Breast epithelium (tissue), 4 donors: ENCODE measurements at regions not wholly inside any gene's neighbourhood (a gene's known extent, or its start where the extent isn't known, plus 50 kb on each side); places are given as distances from the start of the nearest gene placed in this dataset.
A peak's percentile ranks its signal among the peaks of the same experiment; 100 is the strongest.
"Not testable (repeated sequence)": the region's sequence is repeated elsewhere in the genome, so short reads cannot be mapped to it uniquely, and the experiment has no call there.

Source experiments
- DNase-seq, 2 donors: peaks; one replicate each; pipeline ENCODE4 v3.0.0-alpha.2; 2019; ENCODE audit warnings: low spot score in 2 of 2
- H3K27ac ChIP-seq, 2 donors: fragments of 200-600 bp; sonication (generic) in 1 of 2; one replicate each; pipeline ENCODE4 v1.5.1; 2016 to 2019; ENCODE audit warnings: mild to moderate bottlenecking in 1 of 2
- H3K27me3 ChIP-seq, 2 donors: fragments of 200-600 bp; sonication (generic) in 1 of 2; one replicate each; pipeline versions ENCODE4 v1.5.1 to v1.6.0; 2017 to 2019; ENCODE audit warnings: control low read depth in 1 of 2, mild to moderate bottlenecking in 1 of 2
- H3K36me3 ChIP-seq: fragments of 200-600 bp; one replicate; pipeline ENCODE4 v1.5.1; 2019
- H3K4me1 ChIP-seq, 2 donors: fragments of 200-600 bp; sonication (generic); one replicate each; pipeline ENCODE4 v1.5.1; 2016 to 2019; ENCODE audit warnings: control low read depth in 1 of 2
- H3K4me3 ChIP-seq, 3 donors: fragments of 200-600 bp; sonication (generic); 1 replicate in 2 of 3; 2 replicates in 1 of 3; pipeline ENCODE4 v1.5.1; 2016 to 2019; ENCODE audit warnings: mild to moderate bottlenecking in 3 of 3, moderate library complexity in 2 of 3
- H3K9me3 ChIP-seq, 2 donors: fragments of 200-600 bp; sonication (generic) in 1 of 2; one replicate each; pipeline ENCODE4 v1.5.1; 2016 to 2019; ENCODE audit warnings: control low read depth in 1 of 2
- POLR2A ChIP-seq: fragments of 450-650 bp; IDR thresholded peaks from one replicate; pipeline ENCODE4 v1.6.1; 2016; ENCODE audit warnings: antibody characterized with exemption, mild to moderate bottlenecking, moderate library complexity
- POLR2AphosphoS5 ChIP-seq, 3 donors: sonication (generic); formaldehyde crosslinking; IDR thresholded peaks; one replicate each; pipeline ENCODE4 v1.6.1; 2017; ENCODE audit warnings: antibody characterized with exemption in 3 of 3
- intact Hi-C: fragments of 100-400 bp; cut with DNase I; formaldehyde crosslinking; loops from one replicate; pipeline ENCODE4 v1.15.1; 2023; ENCODE audit warnings: low total_unique reads
- TF ChIP-seq, protein P1 (sequence below), 3 donors: fragments of 450-650 bp; IDR thresholded peaks; one replicate each; pipeline ENCODE4 v1.5.1; 2016 to 2017; ENCODE audit warnings: antibody characterized with exemption in 3 of 3, mild to moderate bottlenecking in 3 of 3, moderate library complexity in 3 of 3

DNA sequence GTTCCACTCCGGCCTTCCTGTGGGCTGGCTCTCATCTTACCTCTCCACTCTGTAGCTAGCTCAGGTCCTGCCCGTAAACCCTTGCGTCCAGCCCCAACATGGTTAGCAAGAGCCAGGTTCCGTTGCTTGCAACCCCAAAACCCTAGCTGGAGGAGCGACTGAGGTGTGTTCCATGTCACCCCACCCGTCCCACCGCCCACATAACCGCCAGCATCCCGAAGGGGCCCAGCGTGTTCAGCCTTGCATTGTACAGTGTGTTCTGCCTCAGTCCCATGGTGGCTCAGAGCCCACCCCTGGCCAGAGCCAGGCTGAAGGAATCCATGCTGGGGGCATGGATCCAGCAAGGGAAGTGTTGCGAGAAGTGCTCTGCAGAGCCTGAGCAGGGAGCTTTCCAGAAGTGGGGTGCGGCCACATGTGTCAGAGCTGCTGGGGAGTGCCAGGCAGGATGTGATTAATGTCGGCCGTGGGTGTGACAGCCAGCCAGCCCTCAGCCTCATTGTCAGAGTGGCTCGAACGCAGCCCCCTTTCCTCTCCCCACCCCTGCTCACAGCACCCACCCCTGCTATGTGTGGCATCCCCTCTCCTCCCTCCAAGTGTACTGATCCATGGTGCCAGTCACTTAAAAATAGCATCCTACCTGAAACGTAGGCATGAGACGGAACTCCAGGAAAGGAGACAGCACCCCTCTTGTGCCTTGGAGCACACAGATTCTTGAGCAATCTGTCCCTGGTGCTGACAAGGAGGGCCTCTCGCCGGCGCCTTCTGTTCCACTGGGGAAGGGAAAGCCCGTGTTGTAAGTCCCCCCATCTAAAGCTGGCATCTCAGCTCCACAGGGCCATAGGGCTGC, 158.9 kb downstream of the OR4M2 start:
- peak overlapping the region in 1 of 3 donors; percentile 0 for H3K4me3 ChIP-seq
- H3K9me3 ChIP-seq, H3K4me1 ChIP-seq, intact Hi-C loops, H3K27me3 ChIP-seq, H3K36me3 ChIP-seq: not testable (repeated sequence)
- H3K27ac ChIP-seq, result peak overlapping the region; percentile 6 to 63
- DNase-seq, result peak in 1 of 2 donors; percentile 71

DNA sequence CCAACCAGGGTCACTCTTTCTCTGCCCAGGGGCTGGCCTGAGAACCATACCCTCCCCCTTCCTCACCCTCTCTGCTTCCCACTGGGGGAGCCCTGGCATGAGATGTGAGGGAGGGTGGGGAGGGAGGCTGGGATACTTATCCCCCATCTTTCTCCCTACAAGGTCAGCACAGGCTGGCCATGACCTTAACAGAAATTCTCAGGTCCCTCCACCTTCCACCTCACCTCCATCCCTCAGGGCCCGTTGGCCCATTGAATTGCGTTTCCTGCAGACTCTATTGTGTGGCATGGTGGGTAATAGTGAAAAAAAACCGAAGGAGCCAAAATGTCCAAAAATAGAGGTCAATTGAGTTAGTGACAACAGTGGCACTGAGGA, 159.5 kb downstream of the OR4M2 start:
- no peaks in the 10 kb centered on the region for H3K9me3 ChIP-seq
- no peaks in the 10 kb centered on the region for H3K4me1 ChIP-seq
- TF ChIP-seq, protein P1, sequence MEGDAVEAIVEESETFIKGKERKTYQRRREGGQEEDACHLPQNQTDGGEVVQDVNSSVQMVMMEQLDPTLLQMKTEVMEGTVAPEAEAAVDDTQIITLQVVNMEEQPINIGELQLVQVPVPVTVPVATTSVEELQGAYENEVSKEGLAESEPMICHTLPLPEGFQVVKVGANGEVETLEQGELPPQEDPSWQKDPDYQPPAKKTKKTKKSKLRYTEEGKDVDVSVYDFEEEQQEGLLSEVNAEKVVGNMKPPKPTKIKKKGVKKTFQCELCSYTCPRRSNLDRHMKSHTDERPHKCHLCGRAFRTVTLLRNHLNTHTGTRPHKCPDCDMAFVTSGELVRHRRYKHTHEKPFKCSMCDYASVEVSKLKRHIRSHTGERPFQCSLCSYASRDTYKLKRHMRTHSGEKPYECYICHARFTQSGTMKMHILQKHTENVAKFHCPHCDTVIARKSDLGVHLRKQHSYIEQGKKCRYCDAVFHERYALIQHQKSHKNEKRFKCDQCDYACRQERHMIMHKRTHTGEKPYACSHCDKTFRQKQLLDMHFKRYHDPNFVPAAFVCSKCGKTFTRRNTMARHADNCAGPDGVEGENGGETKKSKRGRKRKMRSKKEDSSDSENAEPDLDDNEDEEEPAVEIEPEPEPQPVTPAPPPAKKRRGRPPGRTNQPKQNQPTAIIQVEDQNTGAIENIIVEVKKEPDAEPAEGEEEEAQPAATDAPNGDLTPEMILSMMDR (IDR thresholded peaks at IDR 0.05), result no peak
- TF ChIP-seq POLR2A (no peak), POLR2AphosphoS5 (IDR thresholded peaks at IDR 0.05) (no peak)
- intact Hi-C loops, result no loop called here
- peak overlapping the region in 1 of 2 donors; percentile 63 for H3K27ac ChIP-seq
- no peaks in the 10 kb centered on the region for H3K36me3 ChIP-seq
- no peak overlapping the region for H3K4me3 ChIP-seq
- no peak for DNase-seq
- no peaks in the 10 kb centered on the region for H3K27me3 ChIP-seq

DNA sequence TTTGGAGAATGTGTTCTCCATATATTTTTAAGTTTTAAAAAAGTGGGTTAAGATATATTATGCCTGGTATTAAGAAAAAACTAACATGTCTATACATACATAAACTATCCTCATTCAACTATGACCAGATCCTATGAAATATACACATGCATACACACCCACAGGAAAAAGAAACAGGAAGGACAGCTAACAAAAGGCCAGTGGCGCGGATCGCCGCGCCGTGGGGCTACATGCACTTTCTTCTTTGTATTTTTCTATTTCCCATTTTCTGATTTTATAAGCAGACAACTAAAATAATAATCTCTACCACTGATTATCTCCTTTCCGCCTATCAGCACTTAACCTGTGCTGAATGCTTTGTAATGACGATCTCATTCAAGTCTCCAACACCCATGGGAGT, 160.1 kb downstream of the OR4M2 start:
- TF ChIP-seq, protein P1 (IDR thresholded peaks at IDR 0.05), result no peak
- TF ChIP-seq POLR2AphosphoS5 (IDR thresholded peaks at IDR 0.05) (no peak), POLR2A (no peak)
- H3K27me3 ChIP-seq, result no peaks in the 10 kb centered on the region
- H3K36me3 ChIP-seq, result no peaks in the 10 kb centered on the region
- no peak for DNase-seq
- no peak overlapping the region for H3K27ac ChIP-seq
- H3K4me3 ChIP-seq, result no peak overlapping the region
- intact Hi-C loops, result no loop called here
- no peaks in the 10 kb centered on the region for H3K4me1 ChIP-seq
- no peaks in the 10 kb centered on the region for H3K9me3 ChIP-seq

DNA sequence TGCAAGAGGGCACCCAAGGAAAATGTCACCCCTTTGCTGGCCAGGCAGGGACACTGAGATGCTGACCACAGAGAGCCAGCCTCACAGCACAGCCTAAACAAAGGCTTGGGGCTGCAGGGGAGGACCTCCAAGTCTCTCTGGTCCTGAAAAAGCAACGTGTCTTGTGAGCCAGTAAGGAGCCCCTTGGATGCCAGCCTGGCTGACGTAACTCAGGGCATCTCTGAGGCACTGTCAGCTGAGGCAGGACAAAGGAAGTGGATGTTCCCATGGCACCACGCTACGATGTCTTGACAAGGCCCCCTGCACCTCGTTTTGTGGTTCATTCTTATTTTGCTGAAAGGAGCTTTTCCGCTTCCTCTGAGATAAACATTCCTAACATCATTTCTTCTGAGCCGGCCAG, 160.7 kb downstream of the OR4M2 start:
- H3K4me3 ChIP-seq, result no peak overlapping the region
- H3K27me3 ChIP-seq, result no peaks in the 10 kb centered on the region
- peaks cover 0 to 2% of the 10 kb centered on the region in 2 donors for H3K9me3 ChIP-seq
- H3K4me1 ChIP-seq, result no peaks in the 10 kb centered on the region
- H3K36me3 ChIP-seq, result no peaks in the 10 kb centered on the region
- no peak for DNase-seq
- TF ChIP-seq, protein P1 (IDR thresholded peaks at IDR 0.05), result no peak
- TF ChIP-seq POLR2AphosphoS5 (IDR thresholded peaks at IDR 0.05), result no peak
- no peak for TF ChIP-seq POLR2A
- intact Hi-C loops, result no loop called here
- no peak overlapping the region for H3K27ac ChIP-seq

DNA sequence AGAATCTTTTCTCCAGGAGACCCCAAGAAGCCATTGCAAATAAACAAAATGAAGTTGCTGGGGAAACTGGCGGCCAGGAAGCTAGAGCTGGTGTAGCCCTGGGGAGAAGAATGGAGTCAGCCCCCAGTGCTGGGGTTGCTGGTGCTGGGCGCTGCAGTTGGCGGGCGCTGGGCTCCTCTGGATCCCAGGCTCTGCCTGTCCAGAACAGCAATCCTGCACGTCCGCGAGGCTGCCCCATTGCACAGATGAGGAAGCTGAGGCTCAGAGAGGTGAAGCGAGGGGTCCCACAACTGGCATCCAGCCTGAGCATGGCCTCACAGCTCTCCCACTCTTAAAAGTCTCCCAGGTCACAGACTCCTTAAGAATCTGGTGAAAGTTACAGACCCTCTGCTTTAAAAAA, 161.1 kb downstream of the OR4M2 start:
- Histone ChIP-seq H3K27me3 (no peaks in the 10 kb centered on the region), H3K4me1 (no peaks in the 10 kb centered on the region), H3K4me3 (no peak overlapping the region), H3K27ac (no peak overlapping the region), H3K9me3 (peaks cover 0 to 4% of the 10 kb centered on the region in 2 donors), H3K36me3 (no peaks in the 10 kb centered on the region)
- intact Hi-C loops, result no loop called here
- TF ChIP-seq POLR2A, result no peak
- no peak for TF ChIP-seq POLR2AphosphoS5 (IDR thresholded peaks at IDR 0.05)
- TF ChIP-seq, protein P1 (IDR thresholded peaks at IDR 0.05), result no peak
- DNase-seq, result no peak

DNA sequence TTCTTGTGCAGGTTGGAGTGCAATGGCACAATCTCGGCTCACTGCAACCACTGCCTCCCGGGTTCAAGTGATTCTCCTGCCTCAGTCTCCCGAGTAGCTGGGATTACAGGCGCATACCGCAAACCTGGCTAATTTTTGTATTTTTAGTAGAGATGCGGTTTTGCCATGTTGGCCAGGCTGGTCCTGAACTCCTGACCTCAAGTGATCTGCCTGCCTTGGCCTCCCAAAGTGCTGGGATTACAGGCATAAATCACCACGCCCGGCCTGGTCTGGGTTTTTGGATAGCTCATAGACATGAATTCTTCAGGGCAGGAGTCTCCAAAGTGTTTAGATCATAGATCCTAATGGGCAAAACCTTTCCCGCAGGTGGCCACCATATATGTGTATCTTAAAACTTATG, 162.0 kb downstream of the OR4M2 start:
- H3K36me3 ChIP-seq, H3K4me3 ChIP-seq, DNase-seq, H3K27me3 ChIP-seq, intact Hi-C loops, H3K4me1 ChIP-seq, H3K27ac ChIP-seq, H3K9me3 ChIP-seq: not testable (repeated sequence)
